AG04450 (cell line): ENCODE measurements at regions not wholly inside any gene's neighbourhood (a gene's known extent, or its start where the extent isn't known, plus 50 kb on each side); places are given as distances from the start of the nearest gene placed in this dataset.

ENCODE experiments used
- CTCF ChIA-PET: fragments of 300-600, 350-600 bp; formaldehyde crosslinking; extraction: SDS; loops from one replicate; lab custom pipeline; 2022; ENCODE audit warnings: antibody characterized with exemption, inconsistent platforms; lab: Charles Lee
- POLR2A ChIA-PET: fragments of 350-600 bp; formaldehyde crosslinking; extraction: SDS; loops from one replicate; lab custom pipeline; 2021; ENCODE audit warnings: antibody characterized with exemption, inconsistent platforms; lab: Yijun Ruan, JAX
- DNase-seq: peaks from one replicate; pipeline ENCODE4 v3.0.0-alpha.2; 2011; ENCODE audit warnings: low read depth, low spot score
- H3K27ac ChIP-seq: one replicate; pipeline ENCODE4 v1.5.1; 2012; ENCODE audit warnings: low read depth, low read length, control low read depth
- H3K27me3 ChIP-seq: one replicate; pipeline ENCODE4 v1.6.0; 2012; ENCODE audit warnings: low read length; ENCODE audit not compliant: control insufficient read depth, insufficient read depth
- H3K4me3 ChIP-seq: 2 replicates; pipeline ENCODE4 v1.5.1; 2011; ENCODE audit warnings: mild to moderate bottlenecking, low read depth, low read length, control low read depth
- H3K9me3 ChIP-seq: 2 replicates; pipeline ENCODE4 v1.5.1; 2012; ENCODE audit warnings: low read length; ENCODE audit not compliant: control insufficient read depth, insufficient read depth
- TF ChIP-seq, protein P1 (sequence below): IDR thresholded peaks from 2 replicates; pipeline ENCODE4 v1.5.1; 2011; ENCODE audit warnings: low read depth, low read length, control low read depth, inconsistent platforms

DNA sequence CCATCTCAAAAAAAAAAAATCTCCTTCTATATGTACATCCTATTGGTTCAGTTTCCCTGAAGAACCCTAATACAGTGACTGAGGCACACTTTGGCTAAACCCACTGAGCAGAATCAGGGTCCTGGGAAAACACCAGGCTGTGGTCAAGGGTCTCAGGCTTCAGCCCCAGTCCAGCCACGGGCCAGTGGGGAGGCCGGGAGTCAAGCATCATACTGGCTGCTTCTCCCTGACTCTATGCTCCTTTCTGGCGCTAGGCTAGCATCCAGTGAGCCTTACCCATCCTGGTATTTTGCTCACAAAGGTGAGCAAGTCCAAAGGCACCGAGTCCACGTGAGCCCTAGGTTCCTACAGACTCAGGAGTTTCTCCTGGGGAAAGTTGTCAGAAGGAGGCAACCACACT is 752.5 kb downstream of the BRD1 start:
- Histone ChIP-seq H3K27me3 (no peaks in the 10 kb centered on the region), H3K4me3 (no peak overlapping the region), H3K9me3 (peaks cover 80% of the 10 kb centered on the region), H3K27ac (no peak overlapping the region)
- ChIA-PET CTCF (no interaction called here), POLR2A (no interaction called here)
- TF ChIP-seq, protein P1, sequence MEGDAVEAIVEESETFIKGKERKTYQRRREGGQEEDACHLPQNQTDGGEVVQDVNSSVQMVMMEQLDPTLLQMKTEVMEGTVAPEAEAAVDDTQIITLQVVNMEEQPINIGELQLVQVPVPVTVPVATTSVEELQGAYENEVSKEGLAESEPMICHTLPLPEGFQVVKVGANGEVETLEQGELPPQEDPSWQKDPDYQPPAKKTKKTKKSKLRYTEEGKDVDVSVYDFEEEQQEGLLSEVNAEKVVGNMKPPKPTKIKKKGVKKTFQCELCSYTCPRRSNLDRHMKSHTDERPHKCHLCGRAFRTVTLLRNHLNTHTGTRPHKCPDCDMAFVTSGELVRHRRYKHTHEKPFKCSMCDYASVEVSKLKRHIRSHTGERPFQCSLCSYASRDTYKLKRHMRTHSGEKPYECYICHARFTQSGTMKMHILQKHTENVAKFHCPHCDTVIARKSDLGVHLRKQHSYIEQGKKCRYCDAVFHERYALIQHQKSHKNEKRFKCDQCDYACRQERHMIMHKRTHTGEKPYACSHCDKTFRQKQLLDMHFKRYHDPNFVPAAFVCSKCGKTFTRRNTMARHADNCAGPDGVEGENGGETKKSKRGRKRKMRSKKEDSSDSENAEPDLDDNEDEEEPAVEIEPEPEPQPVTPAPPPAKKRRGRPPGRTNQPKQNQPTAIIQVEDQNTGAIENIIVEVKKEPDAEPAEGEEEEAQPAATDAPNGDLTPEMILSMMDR: no peak
- no peak for DNase-seq

DNA sequence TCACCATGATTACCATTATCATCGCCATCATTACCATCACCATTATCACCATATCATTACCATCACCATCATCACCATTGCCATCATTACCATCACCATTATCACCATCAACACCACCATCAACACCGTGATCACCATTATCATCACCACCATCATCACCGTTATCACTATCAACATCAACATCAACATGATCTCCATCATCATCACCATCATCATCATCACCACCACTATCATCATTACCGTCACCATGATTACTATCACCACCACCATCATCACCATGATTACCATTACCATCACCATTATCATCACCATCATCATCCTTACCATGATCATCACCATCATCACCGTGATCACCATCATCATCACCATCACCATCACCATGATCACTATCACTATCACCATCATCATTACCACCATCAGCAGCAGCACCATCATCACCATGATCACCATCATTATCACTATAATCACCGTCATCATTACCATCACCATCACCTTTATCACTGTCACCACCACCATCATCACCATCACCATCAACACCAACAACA is 753.7 kb downstream of the BRD1 start:
- POLR2A ChIA-PET: no interaction called here
- TF ChIP-seq, protein P1: no peak
- DNase-seq: no peak
- CTCF ChIA-PET: no interaction called here
- Histone ChIP-seq H3K4me3 (no peak overlapping the region), H3K9me3 (peaks cover 80% of the 10 kb centered on the region), H3K27ac (no peak overlapping the region), H3K27me3 (no peaks in the 10 kb centered on the region)

GRCh38 chr22:49072996-49073645 is 754.6 kb downstream of the BRD1 start:
- no peak for DNase-seq
- Histone ChIP-seq H3K27ac (no peak overlapping the region), H3K9me3 (peaks cover 77% of the 10 kb centered on the region), H3K4me3 (no peak overlapping the region), H3K27me3 (no peaks in the 10 kb centered on the region)
- CTCF ChIA-PET: no interaction called here
- POLR2A ChIA-PET: no interaction called here
- TF ChIP-seq, protein P1: no peak

GRCh38 chr22:49070501-49070900 is 757.2 kb downstream of the BRD1 start:
- ChIA-PET POLR2A (no interaction called here), CTCF (no interaction called here)
- H3K9me3 ChIP-seq: peaks cover 59% of the 10 kb centered on the region
- DNase-seq: no peak
- TF ChIP-seq, protein P1: no peak
- no peak overlapping the region for H3K4me3 ChIP-seq
- H3K27ac ChIP-seq: no peak overlapping the region
- no peaks in the 10 kb centered on the region for H3K27me3 ChIP-seq

DNA sequence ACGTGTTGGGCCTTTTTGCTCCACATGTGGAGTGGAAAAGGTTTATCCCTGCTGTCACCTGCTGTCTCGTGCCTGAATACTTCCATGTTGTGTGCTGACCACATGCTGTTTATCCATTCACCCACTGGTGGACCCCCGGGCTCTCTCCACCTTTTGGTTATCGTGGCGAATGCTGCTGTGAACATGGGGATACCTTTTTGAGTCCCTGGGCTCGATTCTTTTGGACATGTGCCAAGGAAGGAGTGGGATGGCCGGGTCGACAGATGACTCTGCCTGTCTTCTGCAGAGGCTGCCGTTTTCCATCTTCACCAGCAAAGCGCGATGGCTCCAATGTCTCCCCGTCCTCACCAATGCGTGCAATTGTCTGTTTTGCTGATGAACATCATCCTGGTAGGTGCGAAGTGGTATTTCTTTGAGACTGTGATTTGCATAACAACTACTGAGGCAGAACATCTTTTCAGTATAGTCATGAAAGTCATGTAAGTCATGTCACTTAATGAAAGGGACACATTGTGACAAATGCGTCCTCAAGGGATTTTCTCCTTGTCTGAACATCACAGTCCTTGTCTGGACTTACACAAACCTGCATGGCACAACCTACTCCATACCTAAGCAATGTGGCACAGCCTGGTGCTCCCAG is 758.7 kb downstream of the BRD1 start:
- Histone ChIP-seq H3K9me3 (peaks cover 54% of the 10 kb centered on the region), H3K27me3 (no peaks in the 10 kb centered on the region), H3K27ac (no peak overlapping the region), H3K4me3 (no peak overlapping the region)
- POLR2A ChIA-PET: no interaction called here
- CTCF ChIA-PET: no interaction called here
- DNase-seq: no peak
- TF ChIP-seq, protein P1: no peak
